ENCODE measurements at regions not wholly inside any gene's neighbourhood (a gene's known extent, or its start where the extent isn't known, plus 50 kb on each side); places are given as distances from the start of the nearest gene placed in this dataset.
"Not testable (repeated sequence)": the region's sequence is repeated elsewhere in the genome, so short reads cannot be mapped to it uniquely, and the experiment has no call there.

GRCh38 chr14:80275208-80275850 is 64.0 kb upstream of the DIO2 start:
- ATAC-seq: no peak
- no peaks in the 10 kb centered on the region for H3K9me3 ChIP-seq
- H3K4me3 ChIP-seq: no peak overlapping the region
- TF ChIP-seq POLR2A (IDR thresholded peaks at IDR 0.05) (no peak), POLR2AphosphoS5 (IDR thresholded peaks at IDR 0.05) (no peak), EP300 (IDR thresholded peaks at IDR 0.05) (no peak)
- TF ChIP-seq, protein P1, sequence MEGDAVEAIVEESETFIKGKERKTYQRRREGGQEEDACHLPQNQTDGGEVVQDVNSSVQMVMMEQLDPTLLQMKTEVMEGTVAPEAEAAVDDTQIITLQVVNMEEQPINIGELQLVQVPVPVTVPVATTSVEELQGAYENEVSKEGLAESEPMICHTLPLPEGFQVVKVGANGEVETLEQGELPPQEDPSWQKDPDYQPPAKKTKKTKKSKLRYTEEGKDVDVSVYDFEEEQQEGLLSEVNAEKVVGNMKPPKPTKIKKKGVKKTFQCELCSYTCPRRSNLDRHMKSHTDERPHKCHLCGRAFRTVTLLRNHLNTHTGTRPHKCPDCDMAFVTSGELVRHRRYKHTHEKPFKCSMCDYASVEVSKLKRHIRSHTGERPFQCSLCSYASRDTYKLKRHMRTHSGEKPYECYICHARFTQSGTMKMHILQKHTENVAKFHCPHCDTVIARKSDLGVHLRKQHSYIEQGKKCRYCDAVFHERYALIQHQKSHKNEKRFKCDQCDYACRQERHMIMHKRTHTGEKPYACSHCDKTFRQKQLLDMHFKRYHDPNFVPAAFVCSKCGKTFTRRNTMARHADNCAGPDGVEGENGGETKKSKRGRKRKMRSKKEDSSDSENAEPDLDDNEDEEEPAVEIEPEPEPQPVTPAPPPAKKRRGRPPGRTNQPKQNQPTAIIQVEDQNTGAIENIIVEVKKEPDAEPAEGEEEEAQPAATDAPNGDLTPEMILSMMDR (IDR thresholded peaks at IDR 0.05): no peak
- no peak overlapping the region for H3K27ac ChIP-seq
- WGBS, 2 donors (ENCODE audit: low coverage in 1 of 2): 63 to 70% methylated on average over 3 of the region's 3 CpGs
- H3K4me1 ChIP-seq: peaks cover 3 to 19% (median 4%) of the 10 kb centered on the region in 3 donors
- H3K36me3 ChIP-seq: no peaks in the 10 kb centered on the region
- no peaks in the 10 kb centered on the region for H3K27me3 ChIP-seq

DNA sequence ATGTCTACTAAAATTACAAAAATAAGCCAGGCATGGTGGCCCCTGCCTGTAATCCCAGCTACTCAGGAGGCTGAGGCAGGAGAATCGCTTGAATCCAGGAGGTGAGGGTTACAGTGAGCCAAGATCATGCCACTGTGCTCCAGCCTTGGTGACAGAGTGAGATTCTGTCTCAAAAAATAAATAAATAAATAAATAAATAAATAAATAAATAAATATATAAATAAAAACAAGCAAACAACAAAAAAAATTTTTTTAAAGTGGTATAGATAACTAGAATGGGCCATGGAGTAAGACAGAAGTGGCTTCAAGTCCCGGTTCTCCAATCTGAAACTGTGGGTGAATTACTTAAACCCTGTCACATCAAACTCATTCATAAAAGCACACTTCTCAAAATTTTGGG is 63.0 kb upstream of the DIO2 start:
- H3K36me3 ChIP-seq, ATAC-seq, H3K27me3 ChIP-seq, H3K4me3 ChIP-seq, H3K27ac ChIP-seq, H3K9me3 ChIP-seq: not testable (repeated sequence)
- peaks cover 3 to 19% (median 4%) of the 10 kb centered on the region in 3 donors for H3K4me1 ChIP-seq
- WGBS, 2 donors (ENCODE audit: low coverage in 1 of 2): 100% methylated on average over 1 to 2 of the region's 2 CpGs

DNA sequence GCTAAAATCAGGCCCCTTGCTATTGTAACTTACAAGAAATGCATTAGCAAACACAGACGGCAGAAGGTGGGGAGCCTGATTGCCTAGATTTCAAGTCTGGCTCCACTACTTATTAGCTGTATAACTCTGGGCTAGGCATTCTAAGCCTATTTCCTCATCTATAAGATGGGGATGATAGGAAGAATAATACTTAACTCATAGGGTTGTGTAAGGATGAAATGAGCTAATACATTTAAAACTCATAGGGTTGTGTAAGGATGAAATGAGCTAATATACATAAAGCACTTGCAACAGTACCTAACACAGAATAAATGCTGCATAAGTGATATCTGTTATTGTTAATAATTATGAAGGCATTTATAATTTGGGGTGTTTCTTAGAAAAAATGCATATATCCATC is 60.1 kb upstream of the DIO2 start:
- no peaks in the 10 kb centered on the region for H3K9me3 ChIP-seq
- no peaks in the 10 kb centered on the region for H3K27me3 ChIP-seq
- no peaks in the 10 kb centered on the region for H3K36me3 ChIP-seq
- no peak overlapping the region for H3K27ac ChIP-seq
- H3K4me1 ChIP-seq: no peaks in the 10 kb centered on the region
- no peak for ATAC-seq
- no peak overlapping the region for H3K4me3 ChIP-seq
- WGBS, 2 donors (ENCODE audit: low coverage in 1 of 2): 100% methylated on average over 1 of the region's 1 CpG
- no peak for TF ChIP-seq POLR2A (IDR thresholded peaks at IDR 0.05)
- no peak for TF ChIP-seq EP300 (IDR thresholded peaks at IDR 0.05)
- TF ChIP-seq, protein P1 (IDR thresholded peaks at IDR 0.05): no peak
- TF ChIP-seq POLR2AphosphoS5 (IDR thresholded peaks at IDR 0.05): no peak

GRCh38 chr14:80269353-80269925 is 58.1 kb upstream of the DIO2 start:
- Histone ChIP-seq H3K9me3 (no peaks in the 10 kb centered on the region), H3K27ac (no peak overlapping the region), H3K27me3 (no peaks in the 10 kb centered on the region), H3K4me3 (no peak overlapping the region), H3K36me3 (no peaks in the 10 kb centered on the region), H3K4me1 (no peaks in the 10 kb centered on the region)
- TF ChIP-seq POLR2A (IDR thresholded peaks at IDR 0.05) (no peak), POLR2AphosphoS5 (IDR thresholded peaks at IDR 0.05) (peak; percentile 36)
- no peak for ATAC-seq
- 78 to 88% methylated on average over 4 of the region's 4 CpGs for WGBS, 2 donors (ENCODE audit: low coverage in 1 of 2)

DNA sequence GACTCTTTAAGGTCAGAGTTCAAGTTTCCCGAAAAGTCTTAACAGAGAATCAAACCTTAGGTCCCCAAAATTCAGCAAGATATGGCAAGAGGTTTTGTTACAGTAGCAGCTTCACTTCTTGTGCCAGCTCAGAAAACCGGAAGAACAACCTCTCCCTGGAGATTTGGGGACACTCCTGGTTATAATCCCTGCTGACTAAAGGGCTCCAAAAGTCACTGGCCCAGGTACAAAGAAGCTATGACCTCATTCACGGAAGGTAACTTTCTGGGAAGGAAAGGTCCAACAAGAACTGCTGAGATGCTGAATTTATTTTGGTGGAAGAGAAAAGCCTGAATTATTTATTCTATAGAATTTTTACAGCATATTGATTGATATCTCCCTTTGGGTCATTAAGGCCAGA is 55.6 kb upstream of the DIO2 start:
- ATAC-seq: no peak
- Histone ChIP-seq H3K4me3 (no peak overlapping the region), H3K27ac (no peak overlapping the region), H3K27me3 (no peaks in the 10 kb centered on the region), H3K4me1 (peaks cover 0 to 3% (median 0%) of the 10 kb centered on the region in 3 donors), H3K9me3 (no peaks in the 10 kb centered on the region), H3K36me3 (no peaks in the 10 kb centered on the region)
- WGBS, 2 donors (ENCODE audit: low coverage in 1 of 2): 100% methylated on average over 1 to 2 of the region's 3 CpGs
- TF ChIP-seq, protein P1 (IDR thresholded peaks at IDR 0.05): no peak

DNA sequence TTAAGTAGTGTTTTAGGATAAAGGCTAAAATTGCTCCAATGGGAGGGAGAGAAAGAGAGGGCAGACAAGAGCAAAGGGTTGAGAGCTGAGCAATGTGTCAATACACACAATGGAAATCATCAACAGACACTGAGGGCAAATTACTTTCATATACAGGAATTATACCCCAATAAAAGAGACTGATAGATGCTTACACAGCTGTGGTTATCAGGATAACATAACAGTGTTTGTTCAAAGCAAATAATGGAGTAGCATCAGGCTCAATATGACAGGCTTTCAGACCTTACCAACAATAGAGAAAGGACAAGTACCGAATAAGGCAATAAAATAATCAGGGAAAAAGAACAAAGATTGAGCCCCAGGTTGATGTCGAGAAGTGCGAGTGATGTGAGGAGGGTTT is 53.4 kb upstream of the DIO2 start:
- Histone ChIP-seq H3K9me3 (no peaks in the 10 kb centered on the region), H3K36me3 (no peaks in the 10 kb centered on the region), H3K27ac (no peak overlapping the region), H3K4me3 (no peak overlapping the region), H3K27me3 (no peaks in the 10 kb centered on the region), H3K4me1 (peaks cover 0 to 3% (median 0%) of the 10 kb centered on the region in 3 donors)
- 97 to 98% methylated on average over 3 of the region's 3 CpGs for WGBS, 2 donors (ENCODE audit: low coverage in 1 of 2)
- no peak for ATAC-seq
- TF ChIP-seq POLR2A (IDR thresholded peaks at IDR 0.05): no peak
